ENCODE measurements at regions not wholly inside any gene's neighbourhood (a gene's known extent, or its start where the extent isn't known, plus 50 kb on each side); places are given as distances from the start of the nearest gene placed in this dataset.

DNA sequence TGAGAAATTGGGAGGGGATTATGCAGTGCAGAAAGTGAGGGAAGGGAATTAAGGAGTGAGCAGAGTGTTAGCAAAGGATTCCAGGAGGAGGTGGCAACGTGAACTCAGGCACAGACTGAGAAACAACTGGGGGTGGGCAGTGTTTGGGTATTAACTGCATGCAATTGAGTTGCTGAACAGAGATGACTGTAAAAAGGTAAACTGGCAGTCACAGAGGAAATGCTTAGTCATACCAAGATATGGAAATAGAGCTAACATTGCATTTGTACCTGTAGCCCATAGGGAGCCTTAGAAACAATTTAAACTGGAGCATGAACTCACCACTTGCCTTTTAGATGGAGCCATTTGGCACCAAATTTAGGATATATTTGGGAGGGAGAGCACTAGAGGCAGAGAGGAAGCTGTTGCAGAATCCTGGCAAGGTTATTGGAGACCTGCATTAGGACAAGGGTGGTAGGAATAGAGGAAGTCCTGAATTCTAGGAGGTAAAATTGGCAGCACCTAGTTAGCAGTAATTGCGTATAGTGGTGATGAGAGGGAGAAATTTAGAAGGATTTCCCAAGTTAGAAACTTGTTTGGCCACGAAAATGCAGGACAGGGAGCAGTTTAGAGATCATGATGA lies 100.6 kb upstream of the FRY start:
- no peaks in the 10 kb centered on the region for H3K27me3 ChIP-seq (ENCODE audit: control insufficient read depth, extremely low read depth, insufficient read depth, low read length)
- H3K4me3 ChIP-seq (ENCODE audit: control insufficient read depth in 2 of 3, extremely low read depth in 1 of 3, insufficient read depth in 2 of 3, low read depth in 1 of 3, low read length in 3 of 3): no peak overlapping the region
- no peaks in the 10 kb centered on the region for H3K79me2 ChIP-seq (ENCODE audit: control insufficient read depth, insufficient read depth, low read length)
- H3K9ac ChIP-seq (ENCODE audit: control insufficient read depth, extremely low read depth, insufficient read depth, low read length): no peak overlapping the region
- DNase-seq (ENCODE audit: low read depth, low spot score) (no peak), FAIRE-seq (no peak)
- no peaks in the 10 kb centered on the region for H3K4me1 ChIP-seq (ENCODE audit: control insufficient read depth, extremely low read depth, insufficient read depth, low read length)
- no peaks in the 10 kb centered on the region for H3K9me1 ChIP-seq (ENCODE audit: control insufficient read depth, extremely low read depth, insufficient read depth, low read length)
- H2AFZ ChIP-seq (ENCODE audit: control insufficient read depth, low read length): no peak overlapping the region
- no peaks in the 10 kb centered on the region for H3K36me3 ChIP-seq (ENCODE audit: control insufficient read depth in 2 of 2, extremely low read depth in 1 of 2, insufficient read depth in 2 of 2, low read length in 2 of 2)
- TF ChIP-seq, protein P1, sequence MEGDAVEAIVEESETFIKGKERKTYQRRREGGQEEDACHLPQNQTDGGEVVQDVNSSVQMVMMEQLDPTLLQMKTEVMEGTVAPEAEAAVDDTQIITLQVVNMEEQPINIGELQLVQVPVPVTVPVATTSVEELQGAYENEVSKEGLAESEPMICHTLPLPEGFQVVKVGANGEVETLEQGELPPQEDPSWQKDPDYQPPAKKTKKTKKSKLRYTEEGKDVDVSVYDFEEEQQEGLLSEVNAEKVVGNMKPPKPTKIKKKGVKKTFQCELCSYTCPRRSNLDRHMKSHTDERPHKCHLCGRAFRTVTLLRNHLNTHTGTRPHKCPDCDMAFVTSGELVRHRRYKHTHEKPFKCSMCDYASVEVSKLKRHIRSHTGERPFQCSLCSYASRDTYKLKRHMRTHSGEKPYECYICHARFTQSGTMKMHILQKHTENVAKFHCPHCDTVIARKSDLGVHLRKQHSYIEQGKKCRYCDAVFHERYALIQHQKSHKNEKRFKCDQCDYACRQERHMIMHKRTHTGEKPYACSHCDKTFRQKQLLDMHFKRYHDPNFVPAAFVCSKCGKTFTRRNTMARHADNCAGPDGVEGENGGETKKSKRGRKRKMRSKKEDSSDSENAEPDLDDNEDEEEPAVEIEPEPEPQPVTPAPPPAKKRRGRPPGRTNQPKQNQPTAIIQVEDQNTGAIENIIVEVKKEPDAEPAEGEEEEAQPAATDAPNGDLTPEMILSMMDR (optimal IDR thresholded peaks at IDR 0.05 in 1 of 3, IDR thresholded peaks at IDR 0.05 in 1 of 3, conservative IDR thresholded peaks at IDR 0.05 in 1 of 3; ENCODE audit: extremely low read depth in 1 of 3, insufficient read depth in 2 of 3, low read length in 3 of 3): no peak
- no peak for TF ChIP-seq EZH2 (IDR thresholded peaks at IDR 0.05; ENCODE audit: low read length)
- H3K27ac ChIP-seq (ENCODE audit: control insufficient read depth, insufficient read depth, low read length): no peak overlapping the region
- H3K4me2 ChIP-seq (ENCODE audit: control insufficient read depth, extremely low read depth, insufficient read depth, low read depth, low read length): no peak overlapping the region
- dilution Hi-C loops (cut with MboI; ENCODE audit: extremely low pct_ligation_motif_present, low sequenced_read_pairs): no loop called here
- no peaks in the 10 kb centered on the region for H3K9me3 ChIP-seq (ENCODE audit: control insufficient read depth, low read depth, low read length)
- H4K20me1 ChIP-seq (ENCODE audit: control insufficient read depth, extremely low read depth, insufficient read depth, low read length): no peaks in the 10 kb centered on the region

DNA sequence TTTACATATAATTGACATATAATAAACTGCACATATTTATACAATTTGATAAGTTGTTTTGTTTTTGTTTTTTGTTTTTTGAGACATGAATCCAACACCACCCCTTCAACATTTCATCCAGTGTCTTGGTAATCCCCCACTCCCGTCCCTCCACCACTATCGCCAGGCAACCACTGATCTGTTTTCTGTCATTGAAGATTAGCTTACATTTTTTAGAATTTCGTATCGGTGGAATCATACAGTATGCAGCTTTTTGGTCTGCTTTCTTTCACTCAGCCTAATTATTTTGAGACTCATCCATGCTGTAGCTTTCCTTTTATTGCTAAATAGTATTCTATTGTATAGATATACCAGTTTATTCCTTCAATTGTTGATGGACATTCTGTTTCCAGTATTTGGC lies 94.1 kb upstream of the FRY start:
- H3K4me1 ChIP-seq (ENCODE audit: control insufficient read depth, extremely low read depth, insufficient read depth, low read length): no peaks in the 10 kb centered on the region

More for the DNA sequence above, 94.1 kb upstream of the FRY start:
- TF ChIP-seq EZH2 (IDR thresholded peaks at IDR 0.05; ENCODE audit: low read length): no peak
- TF ChIP-seq, protein P1 (optimal IDR thresholded peaks at IDR 0.05 in 1 of 3, IDR thresholded peaks at IDR 0.05 in 1 of 3, conservative IDR thresholded peaks at IDR 0.05 in 1 of 3; ENCODE audit: extremely low read depth in 1 of 3, insufficient read depth in 2 of 3, low read length in 3 of 3): no peak
- Histone ChIP-seq H2AFZ (ENCODE audit: control insufficient read depth, low read length) (no peak overlapping the region), H3K9me3 (ENCODE audit: control insufficient read depth, low read depth, low read length) (no peaks in the 10 kb centered on the region), H3K4me3 (ENCODE audit: control insufficient read depth in 2 of 3, extremely low read depth in 1 of 3, insufficient read depth in 2 of 3, low read depth in 1 of 3, low read length in 3 of 3) (no peak overlapping the region), H3K27me3 (ENCODE audit: control insufficient read depth, extremely low read depth, insufficient read depth, low read length) (no peaks in the 10 kb centered on the region), H3K36me3 (ENCODE audit: control insufficient read depth in 2 of 2, extremely low read depth in 1 of 2, insufficient read depth in 2 of 2, low read length in 2 of 2) (no peaks in the 10 kb centered on the region), H4K20me1 (ENCODE audit: control insufficient read depth, extremely low read depth, insufficient read depth, low read length) (no peaks in the 10 kb centered on the region), H3K9me1 (ENCODE audit: control insufficient read depth, extremely low read depth, insufficient read depth, low read length) (no peaks in the 10 kb centered on the region), H3K27ac (ENCODE audit: control insufficient read depth, insufficient read depth, low read length) (no peak overlapping the region), H3K4me2 (ENCODE audit: control insufficient read depth, extremely low read depth, insufficient read depth, low read depth, low read length) (no peak overlapping the region), H3K79me2 (ENCODE audit: control insufficient read depth, insufficient read depth, low read length) (no peaks in the 10 kb centered on the region), H3K9ac (ENCODE audit: control insufficient read depth, extremely low read depth, insufficient read depth, low read length) (no peak overlapping the region)
- DNase-seq (ENCODE audit: low read depth, low spot score) (no peak), FAIRE-seq (no peak)
- dilution Hi-C loops (cut with MboI; ENCODE audit: extremely low pct_ligation_motif_present, low sequenced_read_pairs): no loop called here
